BJ (cell line): ENCODE measurements at regions not wholly inside any gene's neighbourhood (a gene's known extent, or its start where the extent isn't known, plus 50 kb on each side); places are given as distances from the start of the nearest gene placed in this dataset.

Experiments
- CTCF ChIA-PET: fragments of 350-600 bp; formaldehyde crosslinking; extraction: SDS; loops from one replicate; lab custom pipeline; 2021; ENCODE audit warnings: antibody characterized with exemption, inconsistent platforms; lab: Yijun Ruan, JAX
- POLR2A ChIA-PET: fragments of 300-600 bp; sonication (Branson Sonifier 250); formaldehyde crosslinking; extraction: SDS; loops from one replicate; lab custom pipeline; 2021; ENCODE audit warnings: antibody characterized with exemption; lab: Charles Lee
- DNase-seq: peaks from one replicate; pipeline ENCODE4 v3.0.0-alpha.2; 2011; ENCODE audit warnings: low read depth
- H3K27me3 ChIP-seq: 2 replicates; pipeline ENCODE4 v1.6.0; 2011; ENCODE audit warnings: low read length; ENCODE audit not compliant: control insufficient read depth, insufficient read depth
- H3K36me3 ChIP-seq: 2 replicates; pipeline ENCODE4 v1.5.1; 2011; ENCODE audit warnings: low read length; ENCODE audit not compliant: control insufficient read depth, insufficient read depth
- H3K4me3 ChIP-seq: 2 replicates; pipeline ENCODE4 v1.5.1; 2011; ENCODE audit warnings: low read depth, mild to moderate bottlenecking, control low read depth, low read length
- CTCF ChIP-seq: IDR thresholded peaks from 2 replicates; pipeline ENCODE4 v1.5.1; 2011; ENCODE audit warnings: low read depth, mild to moderate bottlenecking, control low read depth, inconsistent platforms, low read length, moderate library complexity; ENCODE audit not compliant: insufficient read depth

GRCh38 chr13:30826911-30827577 lies 79.0 kb upstream of the MEDAG start:
- POLR2A ChIA-PET = no interaction called here
- no peak for TF ChIP-seq CTCF
- H3K36me3 ChIP-seq = no peaks in the 10 kb centered on the region
- DNase-seq = no peak
- CTCF ChIA-PET = no interaction called here
- no peaks in the 10 kb centered on the region for H3K27me3 ChIP-seq
- no peak overlapping the region for H3K4me3 ChIP-seq

GRCh38 chr13:30827578-30827925 lies 78.5 kb upstream of the MEDAG start:
- ChIA-PET POLR2A (no interaction called here), CTCF (no interaction called here)
- Histone ChIP-seq H3K36me3 (no peaks in the 10 kb centered on the region), H3K4me3 (no peak overlapping the region), H3K27me3 (no peaks in the 10 kb centered on the region)
- no peak for DNase-seq
- TF ChIP-seq CTCF = no peak

GRCh38 chr13:30829145-30829832 lies 76.8 kb upstream of the MEDAG start:
- H3K27me3 ChIP-seq = no peaks in the 10 kb centered on the region
- ChIA-PET CTCF (no interaction called here), POLR2A (interaction anchor here (0.6 kb wide), 1 partner anchor 31 kb away, joined by 6 read pairs; no protein-coding TSS in a partner anchor)
- H3K4me3 ChIP-seq = no peak overlapping the region
- no peak for TF ChIP-seq CTCF
- no peak for DNase-seq
- no peaks in the 10 kb centered on the region for H3K36me3 ChIP-seq

- Histone ChIP-seq H3K36me3 (no peaks in the 10 kb centered on the region), H3K4me3 (no peak overlapping the region), H3K27me3 (no peaks in the 10 kb centered on the region)
- POLR2A ChIA-PET = no interaction called here
- no peak for TF ChIP-seq CTCF
- DNase-seq = no peak
- CTCF ChIA-PET = no interaction called here
Measured at GRCh38 chr13:30829833-30830637, 76.0 kb upstream of the MEDAG start.

- H3K36me3 ChIP-seq = no peaks in the 10 kb centered on the region
- no peak for DNase-seq
- ChIA-PET CTCF (no interaction called here), POLR2A (no interaction called here)
- TF ChIP-seq CTCF = no peak
- no peaks in the 10 kb centered on the region for H3K27me3 ChIP-seq
- H3K4me3 ChIP-seq = no peak overlapping the region
Measured at GRCh38 chr13:30830638-30830965, 75.5 kb upstream of the MEDAG start.
